ENCODE measurements at regions not wholly inside any gene's neighbourhood (a gene's known extent, or its start where the extent isn't known, plus 50 kb on each side); places are given as distances from the start of the nearest gene placed in this dataset.

DNA sequence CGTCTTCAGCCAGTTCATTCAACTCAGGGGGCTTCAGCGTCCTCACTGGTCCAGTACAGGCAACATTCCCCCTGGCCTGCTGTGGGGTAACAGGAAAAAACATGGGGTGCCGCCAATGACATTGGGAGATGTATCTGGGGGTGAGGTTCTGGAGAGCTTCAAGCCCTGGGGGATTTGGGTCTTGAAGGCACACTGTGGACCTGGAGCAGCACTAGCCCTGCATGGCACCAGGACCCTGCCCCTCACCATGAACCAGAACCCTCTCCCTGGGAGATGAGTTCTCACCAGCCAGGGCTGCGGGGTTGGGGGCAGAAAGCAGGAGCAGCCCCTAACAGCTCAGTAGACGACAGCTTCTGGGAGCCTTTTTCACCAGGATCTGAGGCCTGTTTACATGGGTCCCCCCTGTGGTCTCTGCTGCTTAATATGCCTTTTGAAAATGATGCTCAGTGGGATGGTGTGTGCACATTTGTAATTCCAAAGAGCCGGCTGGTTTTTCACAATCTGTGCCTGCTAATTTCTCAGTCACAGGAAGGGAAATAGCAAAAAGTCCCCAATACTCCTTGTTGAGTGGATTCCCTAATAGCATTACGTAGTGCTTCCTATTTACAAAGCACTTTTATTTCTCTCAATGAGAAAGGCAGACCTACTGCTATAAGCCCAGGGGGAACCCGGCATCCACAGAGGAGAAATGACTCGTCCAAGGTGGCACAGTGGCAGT lies 509.5 kb downstream of the RPS24 start:
- DNase-seq (ENCODE audit: low read depth) = no peak

DNA sequence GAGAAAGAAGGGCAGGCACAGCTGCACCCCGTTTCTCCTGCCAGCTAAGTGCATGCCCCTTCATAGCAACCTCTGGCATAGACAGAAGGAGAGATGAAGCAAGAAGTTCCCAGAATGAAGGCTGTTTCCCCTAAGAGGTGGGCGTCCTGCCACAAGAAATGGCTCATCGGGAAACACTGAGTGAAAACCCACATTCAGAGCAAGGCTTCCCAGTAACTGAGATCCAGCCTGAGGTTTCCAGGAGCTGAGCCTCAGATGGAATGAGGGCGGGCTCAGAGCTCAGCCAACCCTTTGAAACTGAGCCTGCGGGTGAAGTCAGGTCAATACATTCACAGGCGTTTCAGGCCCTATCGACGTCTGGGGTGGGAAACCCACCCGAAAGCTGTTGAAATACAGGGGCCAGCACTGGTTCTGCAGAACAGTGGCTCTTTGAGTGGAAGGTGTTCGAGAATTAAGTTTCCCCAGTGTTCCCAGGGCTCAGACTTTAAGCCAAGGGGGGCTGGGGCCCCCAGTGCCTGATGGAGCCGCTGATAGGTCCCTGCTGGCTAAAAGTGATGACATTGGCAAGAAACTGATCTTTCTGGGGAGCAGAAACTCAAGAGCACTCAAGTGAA lies 510.2 kb downstream of the RPS24 start:
- DNase-seq (ENCODE audit: low read depth) = no peak

DNA sequence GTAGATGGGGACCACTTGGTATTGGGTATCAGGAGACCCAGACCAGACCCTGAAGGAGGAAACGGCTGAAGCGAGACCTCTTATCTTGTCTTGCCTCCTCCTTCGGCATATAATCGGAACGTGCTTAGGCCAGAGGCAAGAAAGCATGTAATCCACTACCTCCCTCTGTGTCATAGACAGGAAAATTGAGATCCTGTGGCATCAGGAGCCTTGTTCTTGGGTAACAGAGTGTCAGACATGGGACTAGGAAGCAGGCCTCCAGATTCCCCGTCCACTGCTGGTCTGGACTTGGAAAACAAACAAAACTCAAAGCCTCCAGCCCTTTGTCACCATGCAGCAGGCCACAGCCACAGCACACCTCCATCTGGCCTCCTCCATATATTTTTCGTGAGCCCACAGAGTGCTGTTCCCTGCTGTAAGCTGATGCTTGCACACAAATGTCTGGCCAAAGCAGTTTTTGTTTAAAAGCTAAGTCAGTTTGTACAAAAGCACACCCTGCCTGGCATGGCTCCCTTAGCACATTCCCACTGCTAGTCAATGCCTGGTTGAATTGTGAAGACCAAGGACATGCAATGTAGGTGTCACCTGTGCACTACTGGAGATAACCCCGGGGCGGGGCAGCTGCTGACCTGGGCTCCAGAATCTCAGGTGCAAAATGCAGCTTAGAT lies 510.9 kb downstream of the RPS24 start:
- no peak for DNase-seq (ENCODE audit: low read depth)

- DNase-seq (ENCODE audit: low read depth) = no peak
These were observed 512.1 kb downstream of the RPS24 start for GRCh38 chr10:78545756-78546155.

DNA sequence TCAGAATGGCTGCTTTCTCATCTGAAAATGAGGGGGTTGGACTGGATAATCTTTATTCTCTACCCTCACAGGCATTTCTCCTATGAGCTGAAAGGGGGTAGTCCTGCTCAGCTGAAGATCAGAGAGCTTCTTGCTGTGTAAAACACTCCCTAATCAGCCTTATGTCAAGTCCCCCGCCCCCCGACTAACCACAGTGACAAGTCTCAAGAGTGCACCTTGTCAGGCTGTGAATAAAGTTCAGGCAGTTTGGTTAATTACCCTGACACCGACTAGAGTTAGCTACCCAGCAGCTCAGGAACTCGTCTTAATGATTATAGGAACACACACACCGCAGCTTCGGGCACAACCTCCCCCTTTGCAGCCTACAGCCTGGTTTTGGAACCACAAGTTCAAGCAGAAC lies 513.7 kb downstream of the RPS24 start:
- DNase-seq (ENCODE audit: low read depth) = no peak

- DNase-seq (ENCODE audit: low read depth) = no peak
These were observed 514.2 kb downstream of the RPS24 start for GRCh38 chr10:78547905-78548304.

DNA sequence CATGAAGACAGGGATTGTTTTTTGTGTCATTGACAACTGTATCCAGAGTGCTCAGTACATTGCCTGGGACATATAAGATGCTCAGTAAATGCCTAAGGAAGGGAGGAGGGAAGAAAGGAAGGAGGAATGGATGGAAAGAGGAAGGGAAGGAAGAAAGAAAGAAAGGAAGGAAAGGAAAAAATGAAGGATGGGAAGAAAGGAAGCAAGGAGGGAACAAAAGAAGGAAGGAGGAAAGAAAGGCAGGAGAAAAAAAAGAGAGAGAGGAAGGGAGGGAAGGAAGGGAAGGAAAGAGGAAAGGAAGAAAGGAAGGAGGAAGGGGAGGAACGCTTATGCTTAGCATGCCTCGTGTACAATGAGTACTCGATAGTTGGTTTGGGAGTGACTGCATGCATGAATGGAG lies 514.7 kb downstream of the RPS24 start:
- no peak for DNase-seq (ENCODE audit: low read depth)

- no peak for DNase-seq (ENCODE audit: low read depth)
These were observed 515.7 kb downstream of the RPS24 start for GRCh38 chr10:78549140-78549935.

- DNase-seq (ENCODE audit: low read depth) = no peak
These were observed 516.4 kb downstream of the RPS24 start for GRCh38 chr10:78550090-78550489.

GRCh38 chr10:78550716-78551115 lies 517.1 kb downstream of the RPS24 start:
- no peak for DNase-seq (ENCODE audit: low read depth)

DNA sequence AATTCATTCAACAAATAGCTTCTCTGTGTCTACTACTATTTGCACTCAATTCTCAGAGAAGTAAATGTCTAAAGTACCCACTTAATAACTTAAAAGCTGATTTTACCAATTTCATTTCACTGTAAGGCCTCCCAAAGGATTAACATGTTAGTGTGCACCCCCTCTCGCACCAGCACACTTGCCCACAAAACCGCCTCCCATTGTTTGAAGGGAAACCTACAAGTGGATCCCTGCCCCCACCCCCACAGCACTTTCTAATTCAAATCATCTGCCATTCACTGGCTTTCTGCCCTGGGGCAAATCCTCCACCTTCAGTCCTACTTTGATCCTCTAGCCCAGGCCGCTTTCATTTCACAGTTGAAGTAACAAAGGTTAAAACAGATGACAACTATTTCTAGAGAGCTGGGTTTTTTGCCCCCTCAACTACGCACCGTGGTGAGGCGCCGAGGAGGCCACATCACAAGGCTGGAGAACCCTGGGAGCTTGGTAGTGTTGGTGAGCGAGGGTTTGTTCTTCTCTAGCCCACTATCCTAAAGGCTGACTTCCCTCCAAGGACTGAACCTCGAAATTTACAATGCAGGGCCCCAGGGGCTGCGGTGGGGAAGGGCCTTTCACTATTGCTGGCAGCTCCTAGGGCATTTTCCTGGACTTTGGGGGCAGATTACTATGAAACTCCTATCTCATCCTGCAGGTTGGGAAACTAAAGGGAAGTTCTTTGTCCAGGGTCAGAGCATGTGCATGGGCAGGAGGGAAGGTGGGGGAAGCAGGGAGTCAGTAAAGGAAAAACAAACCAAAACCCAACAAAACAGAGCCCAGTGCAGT lies 517.4 kb upstream of the ZMIZ1 start:
- no peak for DNase-seq (ENCODE audit: low read depth)

DNA sequence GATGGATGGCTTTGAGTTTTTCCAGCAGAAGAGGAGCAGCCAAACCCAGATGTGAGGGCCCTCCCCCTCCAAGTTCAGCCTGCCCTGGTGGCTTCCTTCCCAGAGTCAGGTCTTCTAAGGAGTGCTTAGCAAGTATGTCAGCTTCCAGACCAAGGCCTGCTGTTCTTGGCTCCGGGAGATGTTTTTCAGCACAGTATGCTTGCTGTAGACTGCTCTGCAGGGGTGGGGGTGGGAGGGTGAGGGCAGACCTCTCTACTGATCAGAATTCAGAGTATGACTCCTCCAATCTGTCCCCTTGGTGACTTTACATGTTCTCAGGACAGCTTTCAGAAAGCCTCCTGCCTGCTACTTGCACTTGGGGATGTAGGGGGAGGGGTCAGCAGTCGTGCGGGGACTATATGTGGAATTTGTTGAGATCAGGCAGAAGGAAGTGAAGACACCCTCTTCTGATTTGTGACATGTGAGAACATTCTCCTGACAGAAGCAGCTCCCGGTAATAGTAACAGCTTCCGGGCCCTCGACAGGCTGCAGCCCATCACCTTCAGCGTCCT lies 516.4 kb upstream of the ZMIZ1 start:
- no peak for DNase-seq (ENCODE audit: low read depth)

DNA sequence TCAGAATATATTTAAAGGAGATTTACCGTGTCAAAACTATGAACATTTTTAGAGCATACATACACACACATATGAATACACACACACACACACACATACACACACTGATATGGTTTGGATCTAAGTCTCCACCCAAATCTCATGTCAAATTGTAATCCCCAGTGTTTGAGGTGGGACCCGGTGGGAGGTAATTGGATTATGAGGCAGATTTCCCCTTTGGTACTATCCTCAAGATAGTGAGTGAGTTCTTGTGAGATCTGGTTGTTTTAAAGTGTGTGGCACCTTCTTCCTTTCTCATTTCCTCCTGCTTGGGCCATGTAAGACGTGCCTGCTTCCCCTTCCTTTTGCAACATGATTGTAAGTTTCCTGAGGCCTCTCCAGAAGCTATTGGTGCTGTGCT lies 515.0 kb upstream of the ZMIZ1 start:
- DNase-seq (ENCODE audit: low read depth) = no peak

DNA sequence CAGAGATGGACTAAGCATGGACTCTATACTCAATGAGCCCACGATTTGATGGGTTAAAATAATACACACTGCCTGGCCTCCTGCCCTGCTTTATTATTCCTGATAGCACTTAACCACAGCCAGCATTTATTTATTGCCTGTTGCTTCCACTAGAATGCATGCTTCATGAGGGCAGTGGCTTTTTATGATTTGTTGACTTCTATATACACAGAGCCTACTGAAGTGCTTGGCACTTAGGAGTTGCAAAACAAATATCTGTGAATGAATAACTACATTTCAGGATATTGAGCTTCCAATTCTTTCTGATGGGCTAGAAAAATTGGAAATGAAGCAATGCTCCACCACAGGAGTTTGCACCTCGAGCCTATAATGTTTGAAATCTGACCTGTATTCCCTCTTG lies 513.6 kb upstream of the ZMIZ1 start:
- DNase-seq (ENCODE audit: low read depth) = no peak

DNA sequence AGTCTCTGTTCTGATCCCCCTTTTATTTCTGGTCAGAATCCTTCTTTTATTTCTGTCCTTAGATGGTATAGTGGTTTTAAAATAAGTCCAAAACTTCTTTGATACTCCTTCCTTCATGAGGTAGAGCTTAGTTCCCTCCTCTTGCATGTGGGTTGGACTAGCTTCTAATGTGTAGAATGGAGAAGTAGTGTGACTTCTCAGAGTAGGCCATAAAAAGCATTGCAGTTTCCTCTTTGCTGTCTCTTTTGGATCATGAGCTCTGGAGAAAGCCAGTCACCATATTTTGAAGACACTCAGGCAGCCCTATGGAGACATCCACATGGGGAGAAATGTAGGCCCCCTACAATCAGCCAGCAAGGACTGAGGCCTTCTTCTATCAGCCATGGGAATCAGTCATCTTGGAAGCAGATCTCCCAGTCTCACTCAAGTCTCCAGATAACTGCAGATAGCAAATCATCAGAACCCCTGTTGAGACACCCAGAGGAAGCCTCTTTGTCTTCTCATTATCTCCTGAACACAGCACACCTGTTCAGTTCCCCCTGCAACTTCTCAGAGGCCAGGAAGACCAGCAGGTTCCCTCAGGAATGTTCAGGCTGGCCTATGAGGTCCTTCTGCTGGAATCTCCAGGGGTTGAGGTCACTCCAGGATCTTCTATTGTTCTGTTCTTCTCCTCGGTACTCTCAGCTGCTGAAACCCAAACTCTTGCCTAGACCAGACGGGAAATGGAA lies 511.9 kb upstream of the ZMIZ1 start:
- no peak for DNase-seq (ENCODE audit: low read depth)

DNA sequence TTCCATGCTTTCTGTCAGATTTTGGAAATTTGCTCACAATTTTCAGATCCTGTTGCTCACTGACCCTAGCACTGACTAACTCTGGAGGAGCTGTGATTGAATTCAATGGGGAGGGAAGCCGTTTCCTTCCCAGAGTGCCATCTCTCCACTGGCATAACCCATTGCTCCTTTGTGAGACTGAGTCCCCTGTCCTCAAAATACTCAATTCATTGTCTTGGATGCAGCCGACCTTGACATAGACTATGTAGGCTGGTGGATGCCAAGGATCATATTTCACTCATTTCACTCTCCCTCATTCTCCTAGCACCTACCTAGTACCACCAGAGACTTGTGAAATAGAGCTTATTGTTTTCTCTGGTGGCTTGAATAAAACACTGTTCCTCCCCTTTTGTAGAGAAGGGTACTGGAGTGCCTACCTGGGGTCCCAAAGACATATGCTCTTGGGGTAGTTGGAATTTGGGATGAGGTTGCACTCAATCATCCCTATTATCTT lies 511.3 kb upstream of the ZMIZ1 start:
- no peak for DNase-seq (ENCODE audit: low read depth)

GRCh38 chr10:78559661-78560340 lies 509.0 kb upstream of the ZMIZ1 start:
- DNase-seq (ENCODE audit: low read depth) = no peak

- no peak for DNase-seq (ENCODE audit: low read depth)
These were observed 508.5 kb upstream of the ZMIZ1 start for GRCh38 chr10:78560341-78560688.

- no peak for DNase-seq (ENCODE audit: low read depth)
These were observed 505.5 kb upstream of the ZMIZ1 start for GRCh38 chr10:78563314-78563713.

GRCh38 chr10:78565841-78566240 lies 502.9 kb upstream of the ZMIZ1 start:
- no peak for DNase-seq (ENCODE audit: low read depth)
